Mesothelial cell of epicardium (in vitro differentiated cells): ENCODE measurements at regions not wholly inside any gene's neighbourhood (a gene's known extent, or its start where the extent isn't known, plus 50 kb on each side); places are given as distances from the start of the nearest gene placed in this dataset.
"Not testable (repeated sequence)": the region's sequence is repeated elsewhere in the genome, so short reads cannot be mapped to it uniquely, and the experiment has no call there.

Source experiments
- DNase-seq, 2 experiments: peaks; one replicate each; pipeline ENCODE4 v3.0.0; 2021; ENCODE audit warnings: low spot score in 2 of 2; ENCODE audit not compliant: unreplicated experiment in 2 of 2
- H3K27ac Mint-ChIP-seq: 2 replicates; pipeline ENCODE4 v1.8.0; 2021; ENCODE audit warnings: mixed read lengths
- H3K27me3 Mint-ChIP-seq: 2 replicates; pipeline ENCODE4 v1.8.0; 2021; ENCODE audit warnings: low read depth, mixed read lengths
- H3K36me3 Mint-ChIP-seq: 2 replicates; pipeline ENCODE4 v1.8.0; 2021; ENCODE audit warnings: mixed read lengths
- H3K4me1 Mint-ChIP-seq: 2 replicates; pipeline ENCODE4 v1.8.0; 2021; ENCODE audit warnings: mixed read lengths
- H3K4me3 Mint-ChIP-seq: 2 replicates; pipeline ENCODE4 v1.8.0; 2021; ENCODE audit warnings: mild to moderate bottlenecking, moderate library complexity, mixed read lengths
- H3K9me3 Mint-ChIP-seq: 2 replicates; pipeline ENCODE4 v1.8.0; 2021; ENCODE audit warnings: mixed read lengths
- CTCF ChIP-seq: fragments of 200-600 bp; sonication (generic); IDR thresholded peaks from one replicate; pipeline ENCODE4 v1.5.0; 2021; ENCODE audit warnings: antibody characterized with exemption; ENCODE audit not compliant: unreplicated experiment

DNA sequence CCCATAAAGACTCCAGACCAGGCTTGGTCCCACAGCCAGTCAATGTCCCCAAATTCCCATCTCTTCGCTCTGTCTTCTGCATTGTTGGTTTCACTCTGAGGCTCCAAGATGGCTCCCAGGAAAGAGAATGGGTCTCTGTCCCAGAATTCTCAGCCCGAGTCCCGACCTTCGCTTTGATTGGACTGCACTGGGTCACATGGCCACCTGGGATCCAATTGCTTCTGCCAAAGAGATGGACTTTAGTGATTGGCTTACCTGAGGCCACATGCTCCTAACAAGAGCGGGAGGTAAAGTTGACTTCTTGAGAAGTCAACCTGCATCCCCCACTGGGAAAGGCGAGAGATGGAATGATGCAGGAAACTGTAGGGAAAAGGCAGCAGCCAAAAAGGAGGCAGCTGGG is 104.7 kb upstream of the PMEPA1 start:
- H3K4me3 Mint-ChIP-seq: no peak overlapping the region
- H3K27me3 Mint-ChIP-seq: peaks cover 9% of the 10 kb centered on the region
- H3K4me1 Mint-ChIP-seq: peaks cover 25% of the 10 kb centered on the region
- H3K27ac Mint-ChIP-seq: no peak overlapping the region
- DNase-seq: no peak
- TF ChIP-seq CTCF: no peak
- H3K9me3 Mint-ChIP-seq: no peaks in the 10 kb centered on the region
- H3K36me3 Mint-ChIP-seq: no peaks in the 10 kb centered on the region

DNA sequence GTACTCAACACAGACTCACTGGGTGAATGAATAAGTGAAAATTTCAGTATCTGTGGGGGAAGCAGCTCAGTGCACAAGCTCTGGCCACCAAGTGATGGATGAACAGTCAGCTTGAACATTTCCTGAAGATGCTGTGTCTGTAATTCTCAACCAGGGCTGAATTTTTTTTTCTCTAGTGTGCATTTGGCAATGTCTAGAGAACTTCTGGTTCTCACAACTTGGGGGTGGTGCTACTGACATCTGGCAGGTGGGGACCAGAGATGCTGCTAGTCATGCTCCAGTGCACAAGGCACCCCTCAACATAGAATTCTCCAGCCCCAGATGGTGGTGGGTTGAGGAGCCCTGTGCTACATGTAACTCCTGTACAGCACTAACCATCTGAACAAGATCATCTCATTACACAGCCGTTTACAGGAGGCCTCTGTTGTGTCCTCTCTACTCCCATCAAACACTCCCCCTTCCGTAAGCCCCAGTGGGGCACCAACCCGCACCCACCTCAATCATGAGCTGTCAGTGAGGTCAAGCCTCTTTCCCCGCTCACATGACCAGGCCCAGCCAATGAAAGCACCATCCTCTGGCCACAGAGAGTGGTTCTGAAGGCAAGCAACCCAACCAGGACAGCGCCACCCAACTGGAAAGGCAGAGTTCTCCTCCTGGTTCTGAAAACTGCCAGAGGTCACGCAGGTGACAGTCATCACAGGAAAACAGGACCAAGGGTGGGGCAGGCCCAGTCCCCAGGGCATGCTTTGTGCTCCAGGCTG is 103.9 kb upstream of the PMEPA1 start:
- Mint-ChIP-seq H3K4me3 (no peak overlapping the region), H3K27ac (no peak overlapping the region), H3K36me3 (no peaks in the 10 kb centered on the region), H3K9me3 (no peaks in the 10 kb centered on the region), H3K27me3 (peaks cover 7% of the 10 kb centered on the region), H3K4me1 (peaks cover 27% of the 10 kb centered on the region)
- DNase-seq: no peak
- TF ChIP-seq CTCF: no peak

GRCh38 chr20:57812632-57813031 is 102.8 kb upstream of the PMEPA1 start:
- not testable (repeated sequence) for H3K9me3 Mint-ChIP-seq, H3K36me3 Mint-ChIP-seq

GRCh38 chr20:57811374-57812020 is 101.7 kb upstream of the PMEPA1 start:
- no peaks in the 10 kb centered on the region for H3K27me3 Mint-ChIP-seq
- no peaks in the 10 kb centered on the region for H3K9me3 Mint-ChIP-seq
- DNase-seq: peak in 1 of 2 experiments; percentile 49
- H3K4me1 Mint-ChIP-seq: peaks cover 41% of the 10 kb centered on the region
- TF ChIP-seq CTCF: no peak
- no peak overlapping the region for H3K4me3 Mint-ChIP-seq
- H3K36me3 Mint-ChIP-seq: no peaks in the 10 kb centered on the region
- H3K27ac Mint-ChIP-seq: peak overlapping the region; percentile 15

More at GRCh38 chr20:57812632-57813031, 102.8 kb upstream of the PMEPA1 start:
- not testable (repeated sequence) for H3K27me3 Mint-ChIP-seq, H3K27ac Mint-ChIP-seq, H3K4me3 Mint-ChIP-seq, DNase-seq
- peaks cover 32% of the 10 kb centered on the region for H3K4me1 Mint-ChIP-seq

- H3K9me3 Mint-ChIP-seq: no peaks in the 10 kb centered on the region
- DNase-seq: no peak
- no peak for TF ChIP-seq CTCF
- no peaks in the 10 kb centered on the region for H3K27me3 Mint-ChIP-seq
- peak overlapping the region; percentile 15 for H3K27ac Mint-ChIP-seq
- H3K4me1 Mint-ChIP-seq: peaks cover 45% of the 10 kb centered on the region
- no peak overlapping the region for H3K4me3 Mint-ChIP-seq
- no peaks in the 10 kb centered on the region for H3K36me3 Mint-ChIP-seq
These were observed 100.9 kb upstream of the PMEPA1 start for GRCh38 chr20:57810511-57811373.
